SK-N-SH treated with all-trans-retinoic acid at 6 μM for 48 hours (cell line): ENCODE measurements at regions not wholly inside any gene's neighbourhood (a gene's known extent, or its start where the extent isn't known, plus 50 kb on each side); places are given as distances from the start of the nearest gene placed in this dataset.

Source experiments
- ATAC-seq: fragments of 200-7000 bp; cut with Tn5 transposase; 3 replicates; pipeline ENCODE4 v1.9.1; 2020; ENCODE audit warnings: mild to moderate bottlenecking, moderate library complexity
- ARNTL ChIP-seq: fragments of 450-650 bp; formaldehyde crosslinking; IDR thresholded peaks from 2 replicates; pipeline ENCODE4 v1.5.0; 2020; ENCODE audit warnings: low read depth, mild to moderate bottlenecking, moderate library complexity, borderline replicate concordance
- BACH2 ChIP-seq: fragments of 250-450 bp; sonication (Bioruptor Pico); IDR thresholded peaks from 2 replicates; pipeline ENCODE4 v1.9.0; 2021; ENCODE audit warnings: mild to moderate bottlenecking, borderline replicate concordance
- GLIS3 ChIP-seq: fragments of 250-450 bp; sonication (Bioruptor Pico); IDR thresholded peaks from 2 replicates; pipeline ENCODE4 v1.5.0; 2020; ENCODE audit warnings: mild to moderate bottlenecking, moderate library complexity
- ISL1 ChIP-seq: fragments of 250-450 bp; sonication (Bioruptor Pico); IDR thresholded peaks from 2 replicates; pipeline ENCODE4 v2.1.2; 2022; ENCODE audit warnings: mild to moderate bottlenecking, moderate library complexity
- PPARA ChIP-seq: fragments of 250-450 bp; sonication (Bioruptor Pico); IDR thresholded peaks from 2 replicates; pipeline ENCODE4 v1.5.0; 2020; ENCODE audit warnings: mild to moderate bottlenecking, borderline replicate concordance
- RARB ChIP-seq: fragments of 250-450 bp; sonication (Bioruptor Pico); IDR thresholded peaks from 2 replicates; pipeline ENCODE4 v1.8.0; 2021; ENCODE audit warnings: mild to moderate bottlenecking, moderate library complexity
- TCF4 ChIP-seq: fragments of 250-450 bp; sonication (Bioruptor Pico); IDR thresholded peaks from 2 replicates; pipeline ENCODE4 v1.8.0; 2021; ENCODE audit warnings: mild to moderate bottlenecking, moderate library complexity, borderline replicate concordance
- TOX ChIP-seq: fragments of 250-450 bp; sonication (Bioruptor Pico); IDR thresholded peaks from 2 replicates; pipeline ENCODE4 v1.8.0; 2021; ENCODE audit warnings: mild to moderate bottlenecking, moderate library complexity, borderline replicate concordance
- ZC3H10 ChIP-seq: fragments of 250-450 bp; sonication (Bioruptor Pico); IDR thresholded peaks from 2 replicates; pipeline ENCODE4 v1.5.1; 2021; ENCODE audit warnings: mild to moderate bottlenecking, moderate library complexity
- ZFP3 ChIP-seq: fragments of 250-450 bp; sonication (Bioruptor Pico); IDR thresholded peaks from 2 replicates; pipeline ENCODE4 v1.5.0; 2020; ENCODE audit warnings: mild to moderate bottlenecking, moderate library complexity
- ZNF70 ChIP-seq: fragments of 450-650 bp; formaldehyde crosslinking; IDR thresholded peaks from 2 replicates; pipeline ENCODE4 v1.5.0; 2020; ENCODE audit warnings: mild to moderate bottlenecking, moderate library complexity
- TF ChIP-seq, protein P1 (sequence below): fragments of 250-450 bp; sonication (Bioruptor Pico); IDR thresholded peaks from 2 replicates; pipeline ENCODE4 v1.5.0; 2020; ENCODE audit warnings: mild to moderate bottlenecking, moderate library complexity
- TF ChIP-seq, protein P2 (sequence below): fragments of 250-450 bp; sonication (Bioruptor Pico); IDR thresholded peaks from 2 replicates; pipeline ENCODE4 v1.5.1; 2020; ENCODE audit warnings: low read depth, mild to moderate bottlenecking, moderate library complexity
- TF ChIP-seq, protein P3 (sequence below): fragments of 250-450 bp; sonication (Bioruptor Pico); IDR thresholded peaks from 2 replicates; pipeline ENCODE4 v1.8.0; 2021; ENCODE audit warnings: low read depth, mild to moderate bottlenecking, moderate library complexity, borderline replicate concordance
- TF ChIP-seq, protein P4 (sequence below): fragments of 250-450 bp; sonication (Bioruptor Pico); IDR thresholded peaks from 2 replicates; pipeline ENCODE4 v1.8.0; 2020; ENCODE audit warnings: mild to moderate bottlenecking, moderate library complexity, borderline replicate concordance
- TF ChIP-seq, protein P5 (sequence below): fragments of 250-450 bp; sonication (Bioruptor Pico); IDR thresholded peaks from 2 replicates; pipeline ENCODE4 v1.5.1; 2021; ENCODE audit warnings: mild to moderate bottlenecking, moderate library complexity

DNA sequence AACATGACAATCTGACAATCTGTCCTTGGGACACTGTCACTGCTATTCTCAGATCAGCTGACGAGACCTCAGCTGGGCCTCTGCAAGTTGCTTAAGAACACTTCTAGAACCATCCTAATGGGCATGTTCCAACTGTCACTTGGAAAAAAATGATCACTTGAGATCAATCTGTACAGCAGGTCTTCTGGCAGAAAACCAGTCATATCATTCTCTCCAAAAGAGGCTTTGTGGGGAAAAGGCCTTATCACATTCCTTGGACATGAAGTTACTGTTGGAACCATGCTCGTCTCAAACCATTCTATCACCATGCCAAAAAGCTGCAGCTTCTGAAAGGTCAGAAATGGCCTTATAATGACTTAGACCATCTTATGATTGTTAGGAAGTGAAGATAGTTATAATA is 744.2 kb downstream of the USP25 start:
- no peak for ATAC-seq

DNA sequence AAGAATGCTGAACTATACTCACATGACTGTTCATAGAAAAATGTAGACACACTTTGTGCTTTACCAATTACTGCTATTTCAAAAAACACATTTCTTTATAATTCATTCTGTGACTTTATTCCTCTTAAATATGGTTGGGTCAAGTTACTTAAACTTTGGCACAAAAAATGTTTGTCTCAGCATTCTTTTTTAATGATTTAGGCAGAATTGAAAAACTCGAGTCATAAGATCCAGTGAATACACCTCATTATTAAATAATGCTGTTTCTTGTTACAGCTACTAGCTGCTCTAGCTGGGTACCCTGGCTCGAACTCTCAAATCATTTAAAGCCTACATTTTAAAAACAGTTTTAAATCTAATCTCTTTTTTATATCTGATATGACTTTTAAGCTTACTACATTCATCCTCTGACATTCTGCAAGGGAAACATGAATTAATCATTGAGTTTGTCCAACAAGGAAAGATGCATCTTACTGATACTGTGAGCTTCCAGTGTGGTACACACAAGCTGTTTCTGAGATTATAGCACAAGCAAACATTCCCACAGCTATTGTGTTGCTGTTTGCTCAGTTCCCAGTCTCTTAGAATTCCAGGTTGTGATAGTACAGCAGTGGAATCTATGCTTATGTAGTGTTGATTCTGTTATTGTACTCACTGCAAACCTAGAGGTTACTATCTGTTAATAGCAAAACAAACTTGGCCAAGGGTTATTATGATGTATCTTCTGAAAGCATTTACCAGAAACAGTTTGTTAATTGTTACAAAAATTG is 746.5 kb downstream of the USP25 start:
- TF ChIP-seq PPARA = no peak
- TF ChIP-seq ARNTL (CRISPR knock-in tag) = no peak
- TF ChIP-seq ZNF70 = no peak
- TF ChIP-seq, protein P1, sequence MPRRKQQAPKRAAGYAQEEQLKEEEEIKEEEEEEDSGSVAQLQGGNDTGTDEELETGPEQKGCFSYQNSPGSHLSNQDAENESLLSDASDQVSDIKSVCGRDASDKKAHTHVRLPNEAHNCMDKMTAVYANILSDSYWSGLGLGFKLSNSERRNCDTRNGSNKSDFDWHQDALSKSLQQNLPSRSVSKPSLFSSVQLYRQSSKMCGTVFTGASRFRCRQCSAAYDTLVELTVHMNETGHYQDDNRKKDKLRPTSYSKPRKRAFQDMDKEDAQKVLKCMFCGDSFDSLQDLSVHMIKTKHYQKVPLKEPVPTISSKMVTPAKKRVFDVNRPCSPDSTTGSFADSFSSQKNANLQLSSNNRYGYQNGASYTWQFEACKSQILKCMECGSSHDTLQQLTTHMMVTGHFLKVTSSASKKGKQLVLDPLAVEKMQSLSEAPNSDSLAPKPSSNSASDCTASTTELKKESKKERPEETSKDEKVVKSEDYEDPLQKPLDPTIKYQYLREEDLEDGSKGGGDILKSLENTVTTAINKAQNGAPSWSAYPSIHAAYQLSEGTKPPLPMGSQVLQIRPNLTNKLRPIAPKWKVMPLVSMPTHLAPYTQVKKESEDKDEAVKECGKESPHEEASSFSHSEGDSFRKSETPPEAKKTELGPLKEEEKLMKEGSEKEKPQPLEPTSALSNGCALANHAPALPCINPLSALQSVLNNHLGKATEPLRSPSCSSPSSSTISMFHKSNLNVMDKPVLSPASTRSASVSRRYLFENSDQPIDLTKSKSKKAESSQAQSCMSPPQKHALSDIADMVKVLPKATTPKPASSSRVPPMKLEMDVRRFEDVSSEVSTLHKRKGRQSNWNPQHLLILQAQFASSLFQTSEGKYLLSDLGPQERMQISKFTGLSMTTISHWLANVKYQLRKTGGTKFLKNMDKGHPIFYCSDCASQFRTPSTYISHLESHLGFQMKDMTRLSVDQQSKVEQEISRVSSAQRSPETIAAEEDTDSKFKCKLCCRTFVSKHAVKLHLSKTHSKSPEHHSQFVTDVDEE (CRISPR knock-in tag) = no peak
- TF ChIP-seq, protein P2, sequence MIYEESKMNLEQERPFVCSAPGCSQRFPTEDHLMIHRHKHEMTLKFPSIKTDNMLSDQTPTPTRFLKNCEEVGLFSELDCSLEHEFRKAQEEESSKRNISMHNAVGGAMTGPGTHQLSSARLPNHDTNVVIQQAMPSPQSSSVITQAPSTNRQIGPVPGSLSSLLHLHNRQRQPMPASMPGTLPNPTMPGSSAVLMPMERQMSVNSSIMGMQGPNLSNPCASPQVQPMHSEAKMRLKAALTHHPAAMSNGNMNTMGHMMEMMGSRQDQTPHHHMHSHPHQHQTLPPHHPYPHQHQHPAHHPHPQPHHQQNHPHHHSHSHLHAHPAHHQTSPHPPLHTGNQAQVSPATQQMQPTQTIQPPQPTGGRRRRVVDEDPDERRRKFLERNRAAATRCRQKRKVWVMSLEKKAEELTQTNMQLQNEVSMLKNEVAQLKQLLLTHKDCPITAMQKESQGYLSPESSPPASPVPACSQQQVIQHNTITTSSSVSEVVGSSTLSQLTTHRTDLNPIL (CRISPR knock-in tag) = no peak
- no peak for TF ChIP-seq GLIS3 (CRISPR knock-in tag)
- TF ChIP-seq RARB (CRISPR knock-in tag) = no peak
- TF ChIP-seq, protein P3, sequence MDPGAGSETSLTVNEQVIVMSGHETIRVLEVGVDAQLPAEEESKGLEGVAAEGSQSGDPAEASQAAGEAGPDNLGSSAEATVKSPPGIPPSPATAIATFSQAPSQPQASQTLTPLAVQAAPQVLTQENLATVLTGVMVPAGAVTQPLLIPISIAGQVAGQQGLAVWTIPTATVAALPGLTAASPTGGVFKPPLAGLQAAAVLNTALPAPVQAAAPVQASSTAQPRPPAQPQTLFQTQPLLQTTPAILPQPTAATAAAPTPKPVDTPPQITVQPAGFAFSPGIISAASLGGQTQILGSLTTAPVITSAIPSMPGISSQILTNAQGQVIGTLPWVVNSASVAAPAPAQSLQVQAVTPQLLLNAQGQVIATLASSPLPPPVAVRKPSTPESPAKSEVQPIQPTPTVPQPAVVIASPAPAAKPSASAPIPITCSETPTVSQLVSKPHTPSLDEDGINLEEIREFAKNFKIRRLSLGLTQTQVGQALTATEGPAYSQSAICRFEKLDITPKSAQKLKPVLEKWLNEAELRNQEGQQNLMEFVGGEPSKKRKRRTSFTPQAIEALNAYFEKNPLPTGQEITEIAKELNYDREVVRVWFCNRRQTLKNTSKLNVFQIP = no peak
- TF ChIP-seq, protein P4, sequence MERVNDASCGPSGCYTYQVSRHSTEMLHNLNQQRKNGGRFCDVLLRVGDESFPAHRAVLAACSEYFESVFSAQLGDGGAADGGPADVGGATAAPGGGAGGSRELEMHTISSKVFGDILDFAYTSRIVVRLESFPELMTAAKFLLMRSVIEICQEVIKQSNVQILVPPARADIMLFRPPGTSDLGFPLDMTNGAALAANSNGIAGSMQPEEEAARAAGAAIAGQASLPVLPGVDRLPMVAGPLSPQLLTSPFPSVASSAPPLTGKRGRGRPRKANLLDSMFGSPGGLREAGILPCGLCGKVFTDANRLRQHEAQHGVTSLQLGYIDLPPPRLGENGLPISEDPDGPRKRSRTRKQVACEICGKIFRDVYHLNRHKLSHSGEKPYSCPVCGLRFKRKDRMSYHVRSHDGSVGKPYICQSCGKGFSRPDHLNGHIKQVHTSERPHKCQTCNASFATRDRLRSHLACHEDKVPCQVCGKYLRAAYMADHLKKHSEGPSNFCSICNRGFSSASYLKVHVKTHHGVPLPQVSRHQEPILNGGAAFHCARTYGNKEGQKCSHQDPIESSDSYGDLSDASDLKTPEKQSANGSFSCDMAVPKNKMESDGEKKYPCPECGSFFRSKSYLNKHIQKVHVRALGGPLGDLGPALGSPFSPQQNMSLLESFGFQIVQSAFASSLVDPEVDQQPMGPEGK = no peak
- TF ChIP-seq ZC3H10 (CRISPR knock-in tag) = no peak
- no peak for TF ChIP-seq ZFP3 (CRISPR knock-in tag)
- no peak for TF ChIP-seq BACH2 (CRISPR knock-in tag)
- no peak for TF ChIP-seq TOX (CRISPR knock-in tag)
- ATAC-seq = no peak

More for the DNA sequence above, 744.2 kb downstream of the USP25 start:
- TF ChIP-seq, protein P4 = no peak
- TF ChIP-seq ISL1 (CRISPR knock-in tag) = peak; percentile 46

DNA sequence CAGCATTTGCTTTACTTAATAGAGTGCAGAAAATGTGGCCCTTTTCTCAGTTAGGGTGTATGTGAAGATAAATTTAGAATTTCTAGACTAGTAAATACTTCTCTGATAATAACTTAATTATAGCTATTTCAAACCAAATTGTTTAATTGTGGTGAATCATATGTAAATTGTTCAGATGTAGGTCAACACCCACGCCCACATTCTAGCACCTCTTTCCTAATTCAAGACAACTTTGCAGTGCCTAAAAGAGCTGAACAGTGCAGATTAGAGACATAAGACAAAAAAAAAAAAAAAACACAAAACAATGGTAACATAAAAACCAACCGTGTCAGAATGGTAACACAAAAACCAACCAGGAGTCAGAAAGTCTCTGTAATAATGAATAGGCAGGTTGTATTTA is 758.3 kb downstream of the USP25 start:
- TF ChIP-seq, protein P1 (CRISPR knock-in tag) = no peak
- TF ChIP-seq, protein P5, sequence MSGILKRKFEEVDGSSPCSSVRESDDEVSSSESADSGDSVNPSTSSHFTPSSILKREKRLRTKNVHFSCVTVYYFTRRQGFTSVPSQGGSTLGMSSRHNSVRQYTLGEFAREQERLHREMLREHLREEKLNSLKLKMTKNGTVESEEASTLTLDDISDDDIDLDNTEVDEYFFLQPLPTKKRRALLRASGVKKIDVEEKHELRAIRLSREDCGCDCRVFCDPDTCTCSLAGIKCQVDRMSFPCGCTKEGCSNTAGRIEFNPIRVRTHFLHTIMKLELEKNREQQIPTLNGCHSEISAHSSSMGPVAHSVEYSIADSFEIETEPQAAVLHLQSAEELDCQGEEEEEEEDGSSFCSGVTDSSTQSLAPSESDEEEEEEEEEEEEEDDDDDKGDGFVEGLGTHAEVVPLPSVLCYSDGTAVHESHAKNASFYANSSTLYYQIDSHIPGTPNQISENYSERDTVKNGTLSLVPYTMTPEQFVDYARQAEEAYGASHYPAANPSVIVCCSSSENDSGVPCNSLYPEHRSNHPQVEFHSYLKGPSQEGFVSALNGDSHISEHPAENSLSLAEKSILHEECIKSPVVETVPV (CRISPR knock-in tag) = no peak
- no peak for TF ChIP-seq ARNTL (CRISPR knock-in tag)
- no peak for TF ChIP-seq TCF4 (CRISPR knock-in tag)
- TF ChIP-seq BACH2 (CRISPR knock-in tag) = no peak
- ATAC-seq = no peak
